H1 (cell line): ENCODE measurements at regions not wholly inside any gene's neighbourhood (a gene's known extent, or its start where the extent isn't known, plus 50 kb on each side); places are given as distances from the start of the nearest gene placed in this dataset.

Experiments
- CTCF ChIA-PET: fragments of 300-600 bp; sonication (Branson Sonifier 250); formaldehyde crosslinking; loops from one replicate; lab custom pipeline; 2021; ENCODE audit not compliant: partially characterized antibody; lab: Charles Lee
- POLR2A ChIA-PET: fragments of 300-600 bp; sonication (Branson Sonifier 250); formaldehyde crosslinking; loops from one replicate; lab custom pipeline; 2021; ENCODE audit warnings: inconsistent platforms; ENCODE audit not compliant: partially characterized antibody; lab: Charles Lee
- DNase-seq, 2 experiments: peaks; one replicate each; pipeline versions ENCODE4 v3.0.0 to v3.0.0-alpha.2; 2010 to 2022; ENCODE audit warnings: low spot score in 2 of 2, low read depth in 1 of 2, mixed read lengths in 1 of 2
- FAIRE-seq: peaks from 2 replicates; lab custom pipeline; 2011; peaks lifted over from hg19 to GRCh38; lab: Jason Lieb, UNC
- H2AFZ ChIP-seq: 2 replicates; pipeline ENCODE4 v1.8.1; 2012; ENCODE audit warnings: low read length, inconsistent platforms
- H2AK5ac ChIP-seq: 2 replicates; pipeline ENCODE4 v1.6.1; 2013; ENCODE audit warnings: low read depth, low read length
- H2BK120ac ChIP-seq: replicated peaks from 2 replicates; pipeline ENCODE3; 2013; ENCODE audit warnings: low read depth, low read length, inconsistent platforms
- H2BK12ac ChIP-seq: 2 replicates; pipeline ENCODE4 v1.6.1; 2013; ENCODE audit warnings: low read depth, low read length
- H2BK15ac ChIP-seq: 2 replicates; pipeline ENCODE4 v1.6.1; 2013; ENCODE audit warnings: low read length
- H2BK20ac ChIP-seq: 2 replicates; pipeline ENCODE4 v1.6.1; 2013; ENCODE audit warnings: low read length
- H2BK5ac ChIP-seq: 2 replicates; pipeline ENCODE4 v1.6.1; 2013; ENCODE audit warnings: low read depth, low read length
- H3K14ac ChIP-seq: 2 replicates; pipeline ENCODE4 v1.6.1; 2013; ENCODE audit warnings: inconsistent platforms; ENCODE audit not compliant: insufficient read length
- H3K18ac ChIP-seq: 2 replicates; pipeline ENCODE4 v1.6.1; 2013; ENCODE audit warnings: low read length; ENCODE audit errors: extremely low read depth
- H3K23ac ChIP-seq: 2 replicates; pipeline ENCODE4 v1.6.1; 2013; ENCODE audit warnings: inconsistent platforms; ENCODE audit not compliant: insufficient read length
- H3K23me2 ChIP-seq: 2 replicates; pipeline ENCODE4 v1.6.1; 2013; ENCODE audit warnings: low read depth, low read length
- H3K27ac ChIP-seq: 2 replicates; pipeline ENCODE4 v1.6.1; 2011; ENCODE audit warnings: low read depth, low read length, inconsistent platforms
- H3K27me3 ChIP-seq, 4 experiments: replicated peaks in 1 of 4; 1 replicate in 1 of 4; 2 replicates in 3 of 4; pipeline versions ENCODE4 v1.6.1 to v1.8.1; 2011 to 2013; ENCODE audit warnings: low read length in 3 of 4, mild to moderate bottlenecking in 3 of 4, inconsistent platforms in 2 of 4, mixed read lengths in 2 of 4, moderate library complexity in 1 of 4; ENCODE audit not compliant: control insufficient read depth in 3 of 4, insufficient read depth in 3 of 4; ENCODE audit errors: extremely low read depth in 1 of 4
- H3K36me3 ChIP-seq, 4 experiments: 2 replicates each; pipeline versions ENCODE4 v1.6.1 to v1.8.1; 2011 to 2013; ENCODE audit warnings: mild to moderate bottlenecking in 4 of 4, low read length in 3 of 4, moderate library complexity in 2 of 4, control low read depth in 1 of 4, inconsistent platforms in 1 of 4; ENCODE audit not compliant: insufficient read depth in 4 of 4, control insufficient read depth in 2 of 4
- H3K4ac ChIP-seq: replicated peaks from 2 replicates; pipeline ENCODE3; 2013; ENCODE audit warnings: low read length, low read depth, mixed read lengths, inconsistent platforms; ENCODE audit not compliant: insufficient read length
- H3K4me1 ChIP-seq, 4 experiments: replicated peaks in 1 of 4; 1 replicate in 1 of 4; 2 replicates in 3 of 4; pipeline versions ENCODE4 v1.6.1 to v1.8.1; 2011 to 2013; ENCODE audit warnings: low read length in 3 of 4, inconsistent platforms in 2 of 4, mixed read lengths in 1 of 4; ENCODE audit not compliant: insufficient read depth in 4 of 4, control insufficient read depth in 3 of 4
- H3K4me2 ChIP-seq, 2 experiments: 2 replicates each; pipeline versions ENCODE4 v1.6.1 to v1.8.1; 2011 to 2013; ENCODE audit warnings: low read depth in 2 of 2, low read length in 2 of 2, control low read depth in 1 of 2, inconsistent platforms in 1 of 2, mild to moderate bottlenecking in 1 of 2; ENCODE audit not compliant: insufficient read depth in 1 of 2
- H3K4me3 ChIP-seq, 4 experiments: fragments of 200-600, 300-600 bp in 1 of 4; sonication (generic), shearing (Covaris generic), sonication (Bioruptor Twin) in 1 of 4; 2 replicates each; pipeline versions ENCODE4 v1.5.1 to v1.8.1; 2011 to 2016; ENCODE audit warnings: low read length in 4 of 4, low read depth in 3 of 4, control low read depth in 2 of 4, inconsistent platforms in 2 of 4, mild to moderate bottlenecking in 2 of 4, mixed read lengths in 1 of 4, moderate library complexity in 1 of 4; ENCODE audit not compliant: insufficient read depth in 2 of 4; ENCODE audit errors: extremely low read depth in 1 of 4
- H3K56ac ChIP-seq: replicated peaks from 2 replicates; pipeline ENCODE3; 2013; ENCODE audit warnings: low read depth, mild to moderate bottlenecking, mixed read lengths, low read length, inconsistent platforms; ENCODE audit not compliant: insufficient read length
- H3K79me1 ChIP-seq: 2 replicates; pipeline ENCODE4 v1.6.1; 2013; ENCODE audit warnings: low read depth, low read length, control low read depth
- H3K79me2 ChIP-seq, 2 experiments: 2 replicates each; pipeline versions ENCODE4 v1.6.1 to v1.8.1; 2012 to 2013; ENCODE audit warnings: low read length in 2 of 2, mild to moderate bottlenecking in 2 of 2, inconsistent platforms in 1 of 2; ENCODE audit not compliant: insufficient read depth in 2 of 2, control insufficient read depth in 1 of 2
- H3K9ac ChIP-seq, 4 experiments: replicated peaks in 1 of 4; 1 replicate in 1 of 4; 2 replicates in 3 of 4; pipeline versions ENCODE4 v1.6.1 to v1.8.1; 2011 to 2013; ENCODE audit warnings: low read depth in 3 of 4, low read length in 3 of 4, control low read depth in 2 of 4, mild to moderate bottlenecking in 2 of 4, moderate library complexity in 2 of 4, inconsistent platforms in 1 of 4; ENCODE audit errors: extremely low read depth in 1 of 4
- H3K9me3 ChIP-seq, 2 experiments: 2 replicates each; pipeline versions ENCODE4 v1.6.1 to v1.8.1; 2012 to 2013; ENCODE audit warnings: mild to moderate bottlenecking in 2 of 2, moderate library complexity in 2 of 2, control low read depth in 1 of 2, inconsistent platforms in 1 of 2, low read depth in 1 of 2, low read length in 1 of 2, mixed read lengths in 1 of 2; ENCODE audit not compliant: insufficient read depth in 2 of 2
- H4K20me1 ChIP-seq, 2 experiments: replicated peaks in 1 of 2; 2 replicates each; pipeline versions ENCODE3 to v1.8.1; 2011 to 2013; ENCODE audit warnings: inconsistent platforms in 2 of 2, low read length in 2 of 2, mild to moderate bottlenecking in 1 of 2; ENCODE audit not compliant: insufficient read depth in 2 of 2, control insufficient read depth in 1 of 2
- H4K5ac ChIP-seq: 2 replicates; pipeline ENCODE4 v1.6.1; 2013; ENCODE audit warnings: low read length, low read depth, mixed read lengths, inconsistent platforms; ENCODE audit not compliant: insufficient read length
- H4K8ac ChIP-seq: 2 replicates; pipeline ENCODE4 v1.8.0; 2013; ENCODE audit warnings: mild to moderate bottlenecking, moderate library complexity, low read length, inconsistent platforms; ENCODE audit not compliant: insufficient read depth; ENCODE audit errors: extremely low read depth
- H4K91ac ChIP-seq: replicated peaks from 2 replicates; pipeline ENCODE3; 2013; ENCODE audit warnings: low read length, mixed read lengths, inconsistent platforms; ENCODE audit not compliant: insufficient read length
- TEAD4 ChIP-seq: IDR thresholded peaks from 2 replicates; pipeline ENCODE4 v1.6.1; 2012; ENCODE audit warnings: low read depth, low read length, inconsistent platforms, mixed read lengths
- WGBS, 2 experiments: shearing (Covaris generic) in 1 of 2; methylation state at CpG; one replicate each; pipeline versions ENCODE4 v1.1.6 to v1.1.7; 2013 to 2015; ENCODE audit warnings: low lambda C conversion rate in 2 of 2, mixed read lengths in 2 of 2, inconsistent platforms in 1 of 2, low coverage in 1 of 2, missing lambda C conversion rate in 1 of 2; ENCODE audit not compliant: insufficient replicate concordance in 2 of 2, insufficient coverage in 1 of 2, insufficient read length in 1 of 2; ENCODE audit errors: extremely low coverage in 1 of 2, missing lambda C conversion rate in 1 of 2; 5-methylcytosine and 5-hydroxymethylcytosine counted together

GRCh38 chr5:71925608-71926091 lies 181.6 kb upstream of the MAP1B start:
- Histone ChIP-seq H3K9ac (no peak overlapping the region), H2AFZ (peak overlapping the region; percentile 14; the same call in 1 of the 2 replicates), H3K4ac (no peak overlapping the region), H2BK15ac (no peak overlapping the region), H4K5ac (no peak overlapping the region), H3K79me1 (no peaks in the 10 kb centered on the region), H3K27me3 (no peaks in the 10 kb centered on the region), H3K23me2 (peaks cover 2% of the 10 kb centered on the region; the same call in 1 of the 2 replicates), H2BK20ac (no peak overlapping the region), H3K4me3 (no peak overlapping the region), H3K14ac (no peak overlapping the region), H4K91ac (no peak overlapping the region), H2BK120ac (no peak overlapping the region), H4K20me1 (no peaks in the 10 kb centered on the region), H2AK5ac (no peak overlapping the region), H3K18ac (no peak overlapping the region), H3K4me1 (peaks cover 0 to 6% (median 2%) of the 10 kb centered on the region in 4 experiments; a peak in 2 of 7 replicates), H3K27ac (no peak overlapping the region), H3K56ac (no peak overlapping the region), H4K8ac (no peak overlapping the region), H3K9me3 (no peaks in the 10 kb centered on the region; a peak in 1 of 4 replicates), H3K79me2 (no peaks in the 10 kb centered on the region), H2BK12ac (0 out of 2 replicates have a peak overlapping the region, but pooled peaks have one; percentile 7), H2BK5ac (no peak overlapping the region), H3K4me2 (no peak overlapping the region), H3K23ac (no peak overlapping the region), H3K36me3 (no peaks in the 10 kb centered on the region)
- no peak for FAIRE-seq
- 83% methylated on average over 4 of the region's 4 CpGs; no CpG with 5 or more reads in 1 of the 2 experiments for WGBS, 2 experiments
- POLR2A ChIA-PET, result no interaction called here
- no peak for DNase-seq
- CTCF ChIA-PET, result interaction anchor here (0.9 kb wide), 1 partner anchor 142 kb away, joined by 3 read pairs; no protein-coding TSS in a partner anchor
- no peak for TF ChIP-seq TEAD4
